Muscle layer of colon (tissue), 2 donors: ENCODE measurements at regions not wholly inside any gene's neighbourhood (a gene's known extent, or its start where the extent isn't known, plus 50 kb on each side); places are given as distances from the start of the nearest gene placed in this dataset.
"Not testable (repeated sequence)": the region's sequence is repeated elsewhere in the genome, so short reads cannot be mapped to it uniquely, and the experiment has no call there.

Source experiments
- H3K27ac ChIP-seq: one replicate; pipeline ENCODE4 v1.7.0; 2013; ENCODE audit warnings: low read depth, mild to moderate bottlenecking, low read length, moderate library complexity
- H3K27me3 ChIP-seq, 2 donors: one replicate each; pipeline ENCODE4 v1.7.0; 2013; ENCODE audit warnings: low read length in 2 of 2, mild to moderate bottlenecking in 2 of 2; ENCODE audit not compliant: insufficient read depth in 2 of 2, control insufficient read depth in 1 of 2
- H3K36me3 ChIP-seq: one replicate; pipeline ENCODE4 v1.7.0; 2013; ENCODE audit warnings: mild to moderate bottlenecking, low read length; ENCODE audit not compliant: insufficient read depth
- H3K4me1 ChIP-seq: one replicate; pipeline ENCODE4 v1.7.0; 2013; ENCODE audit warnings: mild to moderate bottlenecking, low read length; ENCODE audit not compliant: insufficient read depth
- H3K4me3 ChIP-seq, 2 donors: one replicate each; pipeline ENCODE4 v1.7.0; 2013; ENCODE audit warnings: low read length in 2 of 2, low read depth in 1 of 2, mild to moderate bottlenecking in 1 of 2, moderate library complexity in 1 of 2
- H3K9ac ChIP-seq: one replicate; pipeline ENCODE4 v1.7.0; 2013; ENCODE audit warnings: low read length
- H3K9me3 ChIP-seq: one replicate; pipeline ENCODE4 v1.7.0; 2013; ENCODE audit warnings: mild to moderate bottlenecking, low read length
- donor health status: abdominal sarcoma.
- donor health status: Adenocarcinoma of cecum.

DNA sequence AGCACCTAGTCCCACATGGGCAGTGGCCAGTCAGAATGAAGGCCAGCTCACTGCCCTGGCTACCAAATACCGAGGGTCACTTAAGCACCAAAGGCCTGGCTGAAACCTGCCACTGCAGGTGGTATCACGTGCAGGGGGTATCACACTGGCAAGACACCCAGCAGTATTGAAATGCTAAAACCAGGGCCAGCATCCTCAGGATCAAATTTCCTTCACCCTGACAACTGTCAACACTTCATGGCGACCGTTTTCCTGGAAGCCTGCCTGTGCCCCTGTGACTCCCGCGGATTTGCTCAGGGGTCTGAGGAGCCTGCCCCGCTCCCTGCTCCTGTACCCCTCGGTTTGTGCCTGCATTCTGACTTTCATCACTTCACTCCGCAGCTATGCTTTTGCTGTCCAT, 151.1 kb downstream of the TTLL2 start:
- no peaks in the 10 kb centered on the region for H3K36me3 ChIP-seq

GRCh38 chr6:167476844-167477595, 152.1 kb downstream of the TTLL2 start:
- Histone ChIP-seq H3K4me1 (peaks cover 5% of the 10 kb centered on the region), H3K36me3 (no peaks in the 10 kb centered on the region), H3K9me3 (no peaks in the 10 kb centered on the region)

More for the DNA sequence above, 151.1 kb downstream of the TTLL2 start:
- Histone ChIP-seq H3K4me1 (peaks cover 5% of the 10 kb centered on the region), H3K9me3 (no peaks in the 10 kb centered on the region), H3K27ac (no peak overlapping the region), H3K9ac (no peak overlapping the region), H3K27me3 (no peaks in the 10 kb centered on the region), H3K4me3 (no peak overlapping the region)

DNA sequence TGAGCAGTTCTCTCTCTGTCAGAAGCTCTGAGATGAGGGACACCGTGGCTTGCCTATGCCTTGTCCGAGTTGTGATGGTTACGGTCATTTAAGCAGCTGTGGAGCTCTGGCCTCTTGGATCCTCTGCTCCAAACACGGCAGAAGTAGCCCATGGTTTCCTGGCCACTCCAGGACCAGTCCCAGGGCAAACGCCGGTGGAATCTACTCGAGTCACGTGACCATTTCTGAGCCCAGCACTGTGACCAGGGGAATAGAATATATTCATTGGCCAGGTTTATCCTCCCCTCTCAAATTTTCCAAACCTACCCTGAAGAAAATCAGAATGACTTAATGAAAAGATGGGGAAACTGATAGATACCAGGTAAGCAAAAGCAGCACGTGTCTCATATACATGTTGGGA, 152.8 kb downstream of the TTLL2 start:
- Histone ChIP-seq H3K36me3 (no peaks in the 10 kb centered on the region), H3K27me3 (no peaks in the 10 kb centered on the region), H3K4me3 (no peak overlapping the region), H3K9ac (no peak overlapping the region), H3K4me1 (peaks cover 5% of the 10 kb centered on the region), H3K9me3 (no peaks in the 10 kb centered on the region), H3K27ac (no peak overlapping the region)

More at GRCh38 chr6:167476844-167477595, 152.1 kb downstream of the TTLL2 start:
- Histone ChIP-seq H3K27me3 (no peaks in the 10 kb centered on the region), H3K4me3 (no peak overlapping the region), H3K27ac (no peak overlapping the region), H3K9ac (no peak overlapping the region)

- Histone ChIP-seq H3K4me1 (peaks cover 5% of the 10 kb centered on the region), H3K27ac (no peak overlapping the region), H3K27me3 (no peaks in the 10 kb centered on the region), H3K9me3 (no peaks in the 10 kb centered on the region), H3K9ac (no peak overlapping the region), H3K4me3 (no peak overlapping the region), H3K36me3 (no peaks in the 10 kb centered on the region)
Measured at GRCh38 chr6:167479301-167479700, 154.4 kb downstream of the TTLL2 start.

DNA sequence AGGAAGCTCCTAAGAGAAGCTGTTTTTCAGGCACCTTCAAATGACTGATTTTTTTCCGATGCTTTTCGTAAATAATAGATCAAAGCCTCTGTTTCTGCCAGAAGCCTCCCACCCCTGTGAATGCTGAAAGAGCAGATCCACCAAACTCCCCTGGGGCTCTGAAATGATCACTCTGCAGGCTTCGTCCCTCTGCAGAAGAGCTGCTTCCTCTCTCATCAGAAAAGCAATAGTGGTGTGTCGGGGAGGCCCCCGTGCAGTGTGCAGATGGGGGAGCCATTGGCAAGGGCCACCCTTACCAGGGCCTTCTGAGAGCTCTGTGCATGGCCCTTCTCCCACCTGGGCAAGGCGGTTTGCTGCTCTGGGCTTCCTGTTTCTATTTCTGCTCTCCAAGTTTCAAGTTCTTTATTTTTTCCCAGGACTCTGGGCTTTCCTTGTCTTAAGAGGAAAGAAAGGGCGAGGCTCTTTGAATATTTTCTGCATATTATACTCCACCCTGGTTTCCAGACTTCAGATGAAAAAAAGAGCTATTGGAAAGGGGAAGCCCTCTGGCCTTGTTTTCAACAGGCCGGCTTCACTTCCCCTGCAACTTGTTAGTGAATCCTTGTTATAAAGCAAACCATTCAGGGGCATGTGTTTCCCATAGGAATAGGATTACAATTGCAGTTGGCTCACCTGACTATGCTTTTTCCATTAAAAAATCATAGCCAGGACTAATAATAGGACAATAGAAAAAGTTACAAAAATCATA, 155.2 kb downstream of the TTLL2 start:
- no peaks in the 10 kb centered on the region for H3K36me3 ChIP-seq
- H3K9me3 ChIP-seq = no peaks in the 10 kb centered on the region
- H3K4me3 ChIP-seq = no peak overlapping the region
- H3K4me1 ChIP-seq = peaks cover 5% of the 10 kb centered on the region
- H3K9ac ChIP-seq = no peak overlapping the region
- no peaks in the 10 kb centered on the region for H3K27me3 ChIP-seq
- no peak overlapping the region for H3K27ac ChIP-seq

DNA sequence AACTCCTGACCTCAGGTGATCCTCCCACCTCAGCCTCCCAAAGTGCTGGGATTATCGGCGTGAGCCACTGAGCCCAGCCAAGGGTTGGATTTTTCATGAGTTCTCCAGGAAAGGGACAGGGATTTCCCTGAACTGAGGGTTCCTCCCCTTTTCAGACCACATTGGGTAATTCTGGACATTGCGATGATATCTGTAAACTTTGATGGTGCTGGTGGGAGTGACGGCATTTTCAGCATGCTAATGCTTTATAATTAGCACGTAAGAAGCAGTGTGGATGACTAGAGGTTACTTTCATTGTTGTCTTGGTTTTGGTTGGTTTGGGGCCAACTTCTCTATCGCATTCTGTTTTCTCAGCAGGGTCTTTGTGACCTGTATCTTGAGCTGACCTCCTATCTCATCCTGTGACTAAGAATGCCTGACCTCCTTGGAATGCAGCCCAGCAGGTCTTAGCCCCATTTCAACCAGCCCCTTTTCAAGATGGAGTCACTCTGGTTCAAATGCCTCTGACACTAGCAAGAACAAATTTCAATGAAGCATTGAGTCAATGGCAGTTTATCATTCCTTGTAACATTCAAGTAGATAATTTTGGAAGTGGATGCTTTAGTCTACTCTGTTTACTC, 156.5 kb downstream of the TTLL2 start:
- no peaks in the 10 kb centered on the region for H3K9me3 ChIP-seq
- no peaks in the 10 kb centered on the region for H3K27me3 ChIP-seq
- no peak overlapping the region for H3K4me3 ChIP-seq
- H3K27ac ChIP-seq = no peak overlapping the region
- peaks cover 5% of the 10 kb centered on the region for H3K4me1 ChIP-seq
- H3K36me3 ChIP-seq = no peaks in the 10 kb centered on the region
- no peak overlapping the region for H3K9ac ChIP-seq

GRCh38 chr6:167482801-167483200, 157.9 kb downstream of the TTLL2 start:
- not testable (repeated sequence) for H3K9me3 ChIP-seq, H3K4me3 ChIP-seq, H3K9ac ChIP-seq, H3K27ac ChIP-seq, H3K27me3 ChIP-seq, H3K4me1 ChIP-seq, H3K36me3 ChIP-seq

DNA sequence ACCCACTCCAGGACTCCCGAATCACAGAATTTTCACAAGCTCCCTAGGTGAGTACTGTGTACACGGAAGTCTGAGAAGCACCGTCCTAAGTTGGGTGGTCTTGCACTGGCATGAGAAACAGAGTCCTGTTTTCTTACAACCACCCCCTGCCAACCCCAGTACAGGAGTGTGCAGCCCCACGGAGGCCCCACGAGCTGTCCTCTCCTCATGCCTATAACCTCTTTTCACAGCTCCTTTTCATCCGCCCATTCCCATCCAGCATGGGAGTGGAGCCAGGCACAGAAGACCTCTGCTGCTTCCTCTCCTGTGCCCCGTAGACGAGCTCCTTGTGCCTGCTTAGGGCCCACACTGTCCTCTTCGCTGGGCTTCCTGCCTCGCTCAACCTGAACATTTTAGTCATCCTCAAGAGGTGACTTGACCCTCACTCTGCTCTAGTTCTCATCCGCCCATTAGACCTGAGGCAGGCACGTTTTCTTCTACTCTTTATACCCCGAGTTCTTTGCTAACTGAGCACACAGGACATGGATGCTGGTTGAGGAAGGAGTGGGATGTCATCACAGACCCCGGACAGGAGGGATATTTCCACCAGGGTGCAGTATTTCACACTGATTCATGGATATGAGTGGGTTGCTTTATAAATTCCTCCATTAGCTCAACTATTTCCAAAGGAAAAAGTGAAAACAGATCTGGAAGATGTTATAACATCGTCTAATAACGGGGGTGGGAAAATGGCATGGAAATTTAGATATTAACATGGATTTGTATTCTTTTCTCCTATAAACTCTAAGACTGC, 160.5 kb downstream of the TTLL2 start:
- Histone ChIP-seq H3K9ac (no peak overlapping the region), H3K27me3 (no peaks in the 10 kb centered on the region), H3K4me3 (no peak overlapping the region), H3K36me3 (no peaks in the 10 kb centered on the region), H3K4me1 (no peaks in the 10 kb centered on the region), H3K27ac (no peak overlapping the region), H3K9me3 (no peaks in the 10 kb centered on the region)

- H3K27ac ChIP-seq = no peak overlapping the region
- no peaks in the 10 kb centered on the region for H3K9me3 ChIP-seq
- no peaks in the 10 kb centered on the region for H3K36me3 ChIP-seq
- no peaks in the 10 kb centered on the region for H3K4me1 ChIP-seq
- no peak overlapping the region for H3K4me3 ChIP-seq
- H3K27me3 ChIP-seq = no peaks in the 10 kb centered on the region
- no peak overlapping the region for H3K9ac ChIP-seq
Measured at GRCh38 chr6:167487749-167488664, 163.1 kb downstream of the TTLL2 start.

DNA sequence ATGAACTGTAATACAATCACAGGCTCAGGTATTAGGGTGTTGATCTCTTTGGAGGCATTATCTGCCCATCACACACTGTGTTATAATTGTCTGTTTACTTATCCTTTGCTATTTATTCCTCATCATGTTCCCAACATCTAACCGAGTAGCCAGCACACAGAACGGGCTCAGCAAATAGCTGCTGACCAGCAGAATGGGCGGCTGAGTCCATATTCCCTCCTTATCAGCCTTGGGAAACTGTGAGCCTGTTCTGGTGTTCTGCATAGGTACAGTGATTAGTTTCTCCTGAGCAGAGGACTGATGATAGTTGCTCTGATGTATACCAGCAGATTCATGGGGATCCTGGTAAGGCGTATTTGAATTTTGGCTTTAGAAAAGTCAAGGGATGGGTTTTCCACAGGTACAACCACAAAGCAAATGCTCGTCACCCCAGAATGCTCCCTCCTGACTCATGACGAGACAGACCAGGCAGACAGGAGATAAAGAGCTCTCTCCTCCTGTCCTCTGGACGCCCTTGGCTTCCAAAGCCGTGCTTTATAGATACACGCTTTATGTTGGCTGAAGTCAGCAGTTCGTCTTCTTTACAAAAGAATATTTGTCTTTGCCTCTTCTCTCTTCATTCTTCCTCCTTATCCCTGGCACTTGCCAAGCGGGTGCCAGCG, 166.7 kb downstream of the TTLL2 start:
- H3K27me3 ChIP-seq = no peaks in the 10 kb centered on the region
- no peak overlapping the region for H3K9ac ChIP-seq
- no peaks in the 10 kb centered on the region for H3K36me3 ChIP-seq
- H3K27ac ChIP-seq = no peak overlapping the region
- H3K4me1 ChIP-seq = no peaks in the 10 kb centered on the region
- H3K9me3 ChIP-seq = no peaks in the 10 kb centered on the region
- no peak overlapping the region for H3K4me3 ChIP-seq
